IMR-90 (cell line): ENCODE measurements at regions not wholly inside any gene's neighbourhood (a gene's known extent, or its start where the extent isn't known, plus 50 kb on each side); places are given as distances from the start of the nearest gene placed in this dataset.

Source experiments
- ATAC-seq: fragments of 200-7000 bp; cut with Tn5 transposase; 2 replicates; pipeline ENCODE4 v1.9.1; 2020; ENCODE audit warnings: low read depth, mild to moderate bottlenecking, moderate library complexity
- BruUV-seq: library from RNA; stranded (reverse); fragments of 400-500 nt; replicated peaks from 2 replicates; lab custom pipeline; 2021; lab: Mats Ljungman, UMichigan
- CTCF ChIA-PET: fragments of 300-600 bp; formaldehyde crosslinking; extraction: SDS; loops from one replicate; lab custom pipeline; 2021; ENCODE audit warnings: antibody characterized with exemption; lab: Yijun Ruan, JAX
- POLR2A ChIA-PET: fragments of 300-600 bp; sonication (Branson Sonifier 250); formaldehyde crosslinking; loops from one replicate; lab custom pipeline; 2022; ENCODE audit warnings: antibody characterized with exemption; ENCODE audit not compliant: unreplicated experiment; lab: Charles Lee
- DNase-seq: peaks from one replicate; pipeline ENCODE4 v3.0.0; 2013
- H2AFZ ChIP-seq: replicated peaks from 2 replicates; pipeline ENCODE3; 2013; ENCODE audit warnings: low read length, mild to moderate bottlenecking; ENCODE audit not compliant: poor library complexity
- H2AK5ac ChIP-seq: 2 replicates; pipeline ENCODE4 v1.6.1; 2013; ENCODE audit warnings: low read depth, low read length, inconsistent platforms
- H2AK9ac ChIP-seq: replicated peaks from 2 replicates; pipeline ENCODE3; 2013; ENCODE audit warnings: mild to moderate bottlenecking, low read depth, low read length, moderate library complexity; ENCODE audit not compliant: poor library complexity
- H2BK120ac ChIP-seq: 2 replicates; pipeline ENCODE4 v1.6.1; 2013; ENCODE audit warnings: low read depth, low read length, inconsistent platforms
- H2BK15ac ChIP-seq: 3 replicates; pipeline ENCODE4 v1.6.1; 2013; ENCODE audit warnings: low read depth, low read length, inconsistent platforms
- H2BK20ac ChIP-seq: 2 replicates; pipeline ENCODE4 v1.6.1; 2013; ENCODE audit warnings: low read depth, mild to moderate bottlenecking, inconsistent platforms, low read length, moderate library complexity
- H2BK5ac ChIP-seq: 2 replicates; pipeline ENCODE4 v1.6.1; 2013; ENCODE audit warnings: mild to moderate bottlenecking, low read depth, low read length, inconsistent platforms; ENCODE audit not compliant: poor library complexity, severe bottlenecking
- H3K14ac ChIP-seq: replicated peaks from 2 replicates; pipeline ENCODE4 v1.6.1; 2013; ENCODE audit warnings: low read depth, low read length, inconsistent platforms
- H3K18ac ChIP-seq: 2 replicates; pipeline ENCODE4 v1.6.1; 2013; ENCODE audit warnings: low read depth, low read length, control low read depth
- H3K23ac ChIP-seq: 2 replicates; pipeline ENCODE4 v1.6.1; 2013; ENCODE audit warnings: low read depth, low read length, inconsistent platforms
- H3K27ac ChIP-seq: 2 replicates; pipeline ENCODE4 v1.5.1; 2013; ENCODE audit warnings: mild to moderate bottlenecking, control low read depth, low read length; ENCODE audit not compliant: insufficient read depth
- H3K27me3 ChIP-seq: 2 replicates; pipeline ENCODE4 v1.6.1; 2013; ENCODE audit warnings: low read length; ENCODE audit not compliant: control insufficient read depth, insufficient read depth
- H3K36me3 ChIP-seq: 2 replicates; pipeline ENCODE4 v1.6.1; 2013; ENCODE audit warnings: low read length, mixed read lengths; ENCODE audit not compliant: control insufficient read depth, insufficient read depth
- H3K4ac ChIP-seq: 2 replicates; pipeline ENCODE4 v1.6.1; 2013; ENCODE audit warnings: low read depth, low read length, inconsistent platforms
- H3K4me1 ChIP-seq: 2 replicates; pipeline ENCODE4 v1.6.1; 2013; ENCODE audit warnings: low read length, mixed read lengths; ENCODE audit not compliant: control insufficient read depth, insufficient read depth
- H3K4me2 ChIP-seq: 2 replicates; pipeline ENCODE4 v1.6.1; 2013; ENCODE audit warnings: low read depth, mild to moderate bottlenecking, control low read depth, low read length, moderate library complexity
- H3K4me3 ChIP-seq: 2 replicates; pipeline ENCODE4 v1.5.1; 2013; ENCODE audit warnings: low read depth, mild to moderate bottlenecking, control low read depth, low read length, moderate library complexity; ENCODE audit not compliant: insufficient read depth
- H3K56ac ChIP-seq: 2 replicates; pipeline ENCODE4 v1.6.1; 2013; ENCODE audit warnings: low read length, inconsistent platforms; ENCODE audit not compliant: insufficient read depth; ENCODE audit errors: extremely low read depth
- H3K79me1 ChIP-seq, 2 experiments: 2 replicates each; pipeline ENCODE4 v1.6.1; 2013; ENCODE audit warnings: low read length in 2 of 2, inconsistent platforms in 1 of 2, low read depth in 1 of 2
- H3K9ac ChIP-seq: 2 replicates; pipeline ENCODE4 v1.6.1; 2013; ENCODE audit warnings: low read depth, low read length, control low read depth
- H3K9me1 ChIP-seq: 2 replicates; pipeline ENCODE4 v1.6.1; 2013; ENCODE audit warnings: low read length, inconsistent platforms; ENCODE audit not compliant: insufficient read depth
- H3K9me3 ChIP-seq: 2 replicates; pipeline ENCODE4 v1.6.1; 2013; ENCODE audit warnings: low read length; ENCODE audit not compliant: control insufficient read depth, insufficient read depth
- H4K20me1 ChIP-seq: 2 replicates; pipeline ENCODE4 v1.6.1; 2013; ENCODE audit warnings: low read length, inconsistent platforms; ENCODE audit not compliant: insufficient read depth
- H4K5ac ChIP-seq: 2 replicates; pipeline ENCODE4 v1.6.1; 2013; ENCODE audit warnings: mild to moderate bottlenecking, low read depth, low read length, control low read depth
- H4K8ac ChIP-seq, 2 experiments: 2 replicates each; pipeline ENCODE4 v1.6.1; 2013; ENCODE audit warnings: low read depth in 2 of 2, low read length in 2 of 2, control low read depth in 1 of 2, inconsistent platforms in 1 of 2
- H4K91ac ChIP-seq: 2 replicates; pipeline ENCODE4 v1.6.1; 2013; ENCODE audit warnings: low read depth, low read length, inconsistent platforms; ENCODE audit not compliant: insufficient read depth
- CEBPB ChIP-seq: IDR thresholded peaks from 2 replicates; pipeline ENCODE4 v1.6.1; 2012; ENCODE audit warnings: low read depth, low read length, improper control_type of control experiment
- CHD1 ChIP-seq: IDR thresholded peaks from 2 replicates; pipeline ENCODE4 v1.6.1; 2012; ENCODE audit warnings: low read depth, low read length, improper control_type of control experiment
- FOS ChIP-seq: fragments of 150-350 bp; IDR thresholded peaks from 2 replicates; pipeline ENCODE4 v1.6.1; 2016; ENCODE audit warnings: low read depth, low read length
- MAFK ChIP-seq: IDR thresholded peaks from 2 replicates; pipeline ENCODE4 v1.6.1; 2012; ENCODE audit warnings: low read depth, low read length, improper control_type of control experiment
- MAZ ChIP-seq: IDR thresholded peaks from 2 replicates; pipeline ENCODE4 v1.6.1; 2012; ENCODE audit warnings: low read depth, mild to moderate bottlenecking, low read length, improper control_type of control experiment, moderate library complexity, borderline replicate concordance
- MXI1 ChIP-seq: IDR thresholded peaks from 2 replicates; pipeline ENCODE4 v1.6.1; 2012; ENCODE audit warnings: low read depth, mild to moderate bottlenecking, low read length, moderate library complexity, borderline replicate concordance
- NFE2L2 ChIP-seq: fragments of 150-350 bp; IDR thresholded peaks from 2 replicates; pipeline ENCODE4 v1.6.1; 2016; ENCODE audit warnings: low read depth, mild to moderate bottlenecking, low read length
- POLR2A ChIP-seq: IDR thresholded peaks from 2 replicates; pipeline ENCODE4 v1.6.1; 2012; ENCODE audit warnings: mild to moderate bottlenecking, low read depth, low read length
- RAD21 ChIP-seq: IDR thresholded peaks from 2 replicates; pipeline ENCODE4 v1.6.1; 2012; ENCODE audit warnings: low read length, improper control_type of control experiment
- RCOR1 ChIP-seq: IDR thresholded peaks from 2 replicates; pipeline ENCODE4 v1.6.1; 2012; ENCODE audit warnings: mild to moderate bottlenecking, low read length, improper control_type of control experiment; ENCODE audit not compliant: insufficient replicate concordance
- SMC3 ChIP-seq: fragments of 150-350 bp; IDR thresholded peaks from 2 replicates; pipeline ENCODE4 v1.6.1; 2016; ENCODE audit warnings: low read depth, mild to moderate bottlenecking, antibody characterized with exemption, low read length, moderate library complexity
- WGBS, 2 experiments: methylation state at CpG; one replicate each; pipeline versions ENCODE4 v1.1.5 to v1.1.7; 2013; ENCODE audit warnings: missing lambda C conversion rate in 2 of 2; ENCODE audit not compliant: insufficient read length in 1 of 2; ENCODE audit errors: extremely low coverage in 2 of 2; 5-methylcytosine and 5-hydroxymethylcytosine counted together
- dilution Hi-C: fragments of 300-500 bp; cut with HindIII; formaldehyde crosslinking; loops from one replicate; pipeline ENCODE4 v1.14.3; 2018; ENCODE audit warnings: low sequenced_read_pairs; ENCODE audit not compliant: unreplicated experiment
- in situ Hi-C: fragments of 300-500 bp; cut with MboI; formaldehyde crosslinking; loops from 3 replicates; pipeline ENCODE4 v1.14.3; 2019; ENCODE audit warnings: low sequenced_read_pairs, inconsistent platforms, mixed read lengths
- intact Hi-C: fragments of 100-400 bp; cut with micrococcal nuclease; formaldehyde crosslinking; loops from 2 replicates; pipeline ENCODE4 v1.10.0; 2022
- TF ChIP-seq, protein P1 (sequence below): conservative IDR thresholded peaks from 2 replicates; pipeline ENCODE4 v1.5.1; 2012; ENCODE audit warnings: mild to moderate bottlenecking, low read depth, low read length, improper control_type of control experiment

DNA sequence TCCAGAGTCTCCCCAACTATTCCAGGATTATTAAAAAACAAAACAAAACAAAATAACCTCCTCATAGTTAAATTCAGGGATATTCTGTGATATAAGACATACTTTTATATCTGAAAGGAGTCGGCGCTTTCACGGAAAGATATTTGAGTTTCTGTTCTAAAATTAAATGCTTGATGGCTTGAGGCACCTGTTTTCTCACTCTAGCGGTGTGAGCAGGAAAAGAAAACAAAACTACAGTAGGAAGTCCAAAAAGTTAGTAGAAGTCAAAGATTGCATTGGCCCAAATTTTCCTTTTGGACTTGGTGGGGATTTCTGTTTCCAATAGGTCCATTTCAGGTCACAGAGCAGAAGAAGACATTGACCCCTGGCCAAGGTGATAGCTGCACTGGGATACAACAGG lies 716.1 kb upstream of the POT1 start:
- no peaks in the 10 kb centered on the region for H3K9me1 ChIP-seq
- H3K79me1 ChIP-seq = no peaks in the 10 kb centered on the region
- H4K20me1 ChIP-seq = no peaks in the 10 kb centered on the region
- ChIA-PET CTCF (no interaction called here), POLR2A (no interaction called here)
- H4K8ac ChIP-seq = no peak overlapping the region
- TF ChIP-seq MXI1 (no peak), RAD21 (no peak), FOS (no peak), SMC3 (no peak), MAFK (no peak), RCOR1 (no peak), MAZ (no peak), NFE2L2 (no peak), CHD1 (no peak), CEBPB (no peak), POLR2A (no peak)
- TF ChIP-seq, protein P1, sequence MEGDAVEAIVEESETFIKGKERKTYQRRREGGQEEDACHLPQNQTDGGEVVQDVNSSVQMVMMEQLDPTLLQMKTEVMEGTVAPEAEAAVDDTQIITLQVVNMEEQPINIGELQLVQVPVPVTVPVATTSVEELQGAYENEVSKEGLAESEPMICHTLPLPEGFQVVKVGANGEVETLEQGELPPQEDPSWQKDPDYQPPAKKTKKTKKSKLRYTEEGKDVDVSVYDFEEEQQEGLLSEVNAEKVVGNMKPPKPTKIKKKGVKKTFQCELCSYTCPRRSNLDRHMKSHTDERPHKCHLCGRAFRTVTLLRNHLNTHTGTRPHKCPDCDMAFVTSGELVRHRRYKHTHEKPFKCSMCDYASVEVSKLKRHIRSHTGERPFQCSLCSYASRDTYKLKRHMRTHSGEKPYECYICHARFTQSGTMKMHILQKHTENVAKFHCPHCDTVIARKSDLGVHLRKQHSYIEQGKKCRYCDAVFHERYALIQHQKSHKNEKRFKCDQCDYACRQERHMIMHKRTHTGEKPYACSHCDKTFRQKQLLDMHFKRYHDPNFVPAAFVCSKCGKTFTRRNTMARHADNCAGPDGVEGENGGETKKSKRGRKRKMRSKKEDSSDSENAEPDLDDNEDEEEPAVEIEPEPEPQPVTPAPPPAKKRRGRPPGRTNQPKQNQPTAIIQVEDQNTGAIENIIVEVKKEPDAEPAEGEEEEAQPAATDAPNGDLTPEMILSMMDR = no peak
- H4K91ac ChIP-seq = no peak overlapping the region
- H2BK120ac ChIP-seq = no peak overlapping the region
- in situ Hi-C loops = no loop called here
- no peak overlapping the region for H3K14ac ChIP-seq
- BruUV-seq = no TSS peak
- no peak overlapping the region for H2BK20ac ChIP-seq
- no peak overlapping the region for H3K23ac ChIP-seq
- H3K9ac ChIP-seq = no peak overlapping the region
- H3K4me3 ChIP-seq = no peak overlapping the region
- H2BK15ac ChIP-seq = no peak overlapping the region
- H3K4ac ChIP-seq = no peak overlapping the region
- H2AFZ ChIP-seq = no peak overlapping the region
- H3K4me1 ChIP-seq = no peaks in the 10 kb centered on the region
- no peak overlapping the region for H2AK9ac ChIP-seq
- intact Hi-C loops = no loop called here
- no peak overlapping the region for H3K27ac ChIP-seq
- DNase-seq = no peak
- H3K27me3 ChIP-seq = no peaks in the 10 kb centered on the region
- H3K9me3 ChIP-seq = peaks cover 5% of the 10 kb centered on the region
- no peak overlapping the region for H2AK5ac ChIP-seq
- H2BK5ac ChIP-seq = no peak overlapping the region
- ATAC-seq = no peak
- WGBS, 2 experiments = no CpG with 5 or more reads among the region's 4 CpGs
- H3K36me3 ChIP-seq = no peaks in the 10 kb centered on the region
- H3K56ac ChIP-seq = no peak overlapping the region
- dilution Hi-C loops = no loop called here
- no peak overlapping the region for H4K5ac ChIP-seq
- H3K4me2 ChIP-seq = no peak overlapping the region
- H3K18ac ChIP-seq = no peak overlapping the region
